ENCODE measurements at regions not wholly inside any gene's neighbourhood (a gene's known extent, or its start where the extent isn't known, plus 50 kb on each side); places are given as distances from the start of the nearest gene placed in this dataset.
"Not testable (repeated sequence)": the region's sequence is repeated elsewhere in the genome, so short reads cannot be mapped to it uniquely, and the experiment has no call there.

DNA sequence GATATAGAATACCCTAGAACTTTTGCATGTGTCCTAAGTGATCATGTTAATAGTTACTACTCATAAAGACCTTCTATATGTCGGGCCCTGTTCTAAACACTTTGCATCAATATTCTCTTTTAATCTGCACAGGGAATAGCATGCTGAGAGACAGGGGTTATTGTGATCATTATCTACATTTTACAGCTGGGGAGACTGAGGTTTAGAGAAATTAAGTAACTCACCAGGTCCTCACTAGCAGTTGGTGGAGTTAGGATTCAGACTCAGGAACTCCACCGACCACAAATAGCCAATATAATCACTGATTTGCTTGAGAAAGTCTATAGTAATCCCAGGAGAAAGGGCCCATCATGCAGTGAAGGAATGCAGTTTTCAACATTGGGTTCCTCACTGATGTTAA is 111.2 kb upstream of the ADO start:
- Histone ChIP-seq H3K4me1 (no peaks in the 10 kb centered on the region), H3K9me3 (ENCODE audit: control insufficient read depth, low read length) (no peaks in the 10 kb centered on the region), H3K4me3 (ENCODE audit: low read depth, low read length) (no peak overlapping the region), H3K4me2 (ENCODE audit: low read length) (no peak overlapping the region), H3K27me3 (ENCODE audit: control insufficient read depth, insufficient read depth, low read length) (no peaks in the 10 kb centered on the region), H3K27ac (no peak overlapping the region), H3K79me2 (no peaks in the 10 kb centered on the region), H3K9ac (no peak overlapping the region), H2AFZ (no peak overlapping the region), H3K36me3 (ENCODE audit: control insufficient read depth, insufficient read depth, low read length) (no peaks in the 10 kb centered on the region)
- TF ChIP-seq, protein P1, sequence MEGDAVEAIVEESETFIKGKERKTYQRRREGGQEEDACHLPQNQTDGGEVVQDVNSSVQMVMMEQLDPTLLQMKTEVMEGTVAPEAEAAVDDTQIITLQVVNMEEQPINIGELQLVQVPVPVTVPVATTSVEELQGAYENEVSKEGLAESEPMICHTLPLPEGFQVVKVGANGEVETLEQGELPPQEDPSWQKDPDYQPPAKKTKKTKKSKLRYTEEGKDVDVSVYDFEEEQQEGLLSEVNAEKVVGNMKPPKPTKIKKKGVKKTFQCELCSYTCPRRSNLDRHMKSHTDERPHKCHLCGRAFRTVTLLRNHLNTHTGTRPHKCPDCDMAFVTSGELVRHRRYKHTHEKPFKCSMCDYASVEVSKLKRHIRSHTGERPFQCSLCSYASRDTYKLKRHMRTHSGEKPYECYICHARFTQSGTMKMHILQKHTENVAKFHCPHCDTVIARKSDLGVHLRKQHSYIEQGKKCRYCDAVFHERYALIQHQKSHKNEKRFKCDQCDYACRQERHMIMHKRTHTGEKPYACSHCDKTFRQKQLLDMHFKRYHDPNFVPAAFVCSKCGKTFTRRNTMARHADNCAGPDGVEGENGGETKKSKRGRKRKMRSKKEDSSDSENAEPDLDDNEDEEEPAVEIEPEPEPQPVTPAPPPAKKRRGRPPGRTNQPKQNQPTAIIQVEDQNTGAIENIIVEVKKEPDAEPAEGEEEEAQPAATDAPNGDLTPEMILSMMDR (IDR thresholded peaks at IDR 0.05), result no peak

DNA sequence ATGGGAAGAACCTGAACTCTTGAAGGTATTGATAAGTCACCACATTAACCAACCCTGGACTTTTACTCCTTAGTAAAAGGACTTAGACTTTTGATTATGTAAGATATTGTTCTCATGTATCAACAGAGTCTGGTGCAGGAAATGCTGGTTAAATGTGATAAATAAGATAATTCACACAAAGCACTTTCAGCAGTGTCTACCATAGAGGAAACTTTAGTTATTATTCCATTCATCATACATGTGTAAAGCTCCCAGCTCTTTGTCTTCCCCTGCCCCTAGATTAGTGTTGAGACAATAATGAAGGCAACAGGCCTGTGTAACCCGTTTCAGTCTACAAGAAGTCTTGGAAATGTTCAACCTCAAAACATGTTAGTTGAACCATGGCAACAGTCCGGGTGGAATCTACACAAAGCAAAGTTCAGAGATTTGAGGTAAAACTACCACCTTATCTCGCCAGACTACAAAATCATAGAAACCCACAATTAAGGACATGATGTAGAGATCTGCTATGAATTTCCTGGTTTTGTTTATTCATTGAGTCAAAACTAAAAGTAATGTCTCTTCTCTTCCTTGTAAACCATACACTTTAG is 109.9 kb upstream of the ADO start:
- Histone ChIP-seq H3K27ac (no peak overlapping the region), H3K27me3 (ENCODE audit: control insufficient read depth, insufficient read depth, low read length) (no peaks in the 10 kb centered on the region)

DNA sequence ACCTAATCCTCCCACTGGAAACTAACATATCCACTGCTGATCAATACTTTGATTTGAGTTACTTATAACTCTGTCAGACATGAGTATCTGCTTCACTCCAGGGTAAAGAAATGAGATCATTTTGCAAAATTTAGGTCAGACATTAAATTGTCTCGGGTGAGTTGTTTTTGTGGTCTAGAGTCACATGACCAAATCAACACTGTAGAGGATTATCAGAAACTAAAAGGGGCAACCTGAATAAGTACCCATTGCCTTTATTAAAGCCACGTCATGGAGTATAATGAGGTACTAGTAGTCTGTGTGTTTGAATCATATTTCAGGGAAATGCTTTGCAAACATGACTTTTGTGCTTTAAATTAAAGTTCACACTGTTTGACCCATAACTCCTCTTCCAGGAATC is 107.7 kb upstream of the ADO start:
- Histone ChIP-seq H3K9me3 (ENCODE audit: control insufficient read depth, low read length) (no peaks in the 10 kb centered on the region), H3K79me2 (no peaks in the 10 kb centered on the region), H2AFZ (no peak overlapping the region), H3K36me3 (ENCODE audit: control insufficient read depth, insufficient read depth, low read length) (no peaks in the 10 kb centered on the region), H3K9ac (no peak overlapping the region), H3K4me2 (ENCODE audit: low read length) (no peak overlapping the region), H3K27me3 (ENCODE audit: control insufficient read depth, insufficient read depth, low read length) (no peaks in the 10 kb centered on the region), H3K4me1 (no peaks in the 10 kb centered on the region), H3K4me3 (ENCODE audit: low read depth, low read length) (no peak overlapping the region), H3K27ac (no peak overlapping the region)
- TF ChIP-seq, protein P1 (IDR thresholded peaks at IDR 0.05), result no peak

More for the DNA sequence above, 109.9 kb upstream of the ADO start:
- TF ChIP-seq, protein P1 (IDR thresholded peaks at IDR 0.05), result no peak
- H3K4me3 ChIP-seq (ENCODE audit: low read depth, low read length), result no peak overlapping the region
- no peaks in the 10 kb centered on the region for H3K79me2 ChIP-seq
- H3K4me2 ChIP-seq (ENCODE audit: low read length), result no peak overlapping the region
- H3K9me3 ChIP-seq (ENCODE audit: control insufficient read depth, low read length), result no peaks in the 10 kb centered on the region
- no peak overlapping the region for H3K9ac ChIP-seq
- no peaks in the 10 kb centered on the region for H3K36me3 ChIP-seq (ENCODE audit: control insufficient read depth, insufficient read depth, low read length)
- no peaks in the 10 kb centered on the region for H3K4me1 ChIP-seq
- H2AFZ ChIP-seq, result no peak overlapping the region

DNA sequence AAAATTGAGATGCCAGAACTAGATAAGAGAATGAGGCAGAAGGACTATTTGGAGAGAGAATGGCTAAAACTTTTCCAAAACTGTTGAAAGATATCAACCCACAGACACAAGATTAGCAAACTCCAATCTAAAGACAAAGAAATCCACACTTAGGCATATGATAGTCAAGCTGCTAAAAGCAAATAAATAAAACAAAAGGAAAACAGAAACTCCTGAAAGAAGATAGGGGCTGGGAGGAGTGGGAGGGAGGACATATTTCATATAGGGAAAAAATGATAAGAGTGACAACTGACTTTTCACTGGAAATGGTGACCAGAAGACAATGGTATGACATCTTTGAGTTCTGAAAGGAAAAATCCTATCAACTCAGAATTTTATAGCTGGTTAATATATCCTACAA is 105.4 kb upstream of the ADO start:
- Histone ChIP-seq H2AFZ (no peak overlapping the region), H3K4me3 (ENCODE audit: low read depth, low read length) (no peak overlapping the region), H3K9ac (no peak overlapping the region), H3K4me1 (no peaks in the 10 kb centered on the region), H3K36me3 (ENCODE audit: control insufficient read depth, insufficient read depth, low read length) (no peaks in the 10 kb centered on the region), H3K27me3 (ENCODE audit: control insufficient read depth, insufficient read depth, low read length) (no peaks in the 10 kb centered on the region), H3K27ac (no peak overlapping the region), H3K9me3 (ENCODE audit: control insufficient read depth, low read length) (no peaks in the 10 kb centered on the region), H3K4me2 (ENCODE audit: low read length) (no peak overlapping the region), H3K79me2 (no peaks in the 10 kb centered on the region)
- TF ChIP-seq, protein P1 (IDR thresholded peaks at IDR 0.05), result no peak

DNA sequence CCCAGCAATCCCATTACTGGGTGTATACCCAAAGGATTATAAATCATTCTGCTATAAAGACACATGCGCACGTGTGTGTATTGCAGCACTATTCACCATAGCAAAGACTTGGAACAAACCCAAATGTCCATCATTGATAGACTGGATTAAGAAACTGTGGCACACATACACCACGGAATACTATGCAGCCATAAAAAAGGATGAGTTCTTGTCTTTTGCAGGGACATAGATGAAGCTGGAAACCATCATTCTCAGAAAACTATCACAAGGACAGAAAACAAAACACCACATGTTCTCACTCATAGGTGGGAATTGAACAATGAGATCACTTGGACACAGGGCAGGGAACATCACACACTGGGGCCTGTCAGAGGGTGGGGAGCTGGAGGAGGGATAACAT is 100.4 kb upstream of the ADO start:
- H3K4me2 ChIP-seq (ENCODE audit: low read length); H3K36me3 ChIP-seq (ENCODE audit: control insufficient read depth, insufficient read depth, low read length); H2AFZ ChIP-seq: not testable (repeated sequence)

More for the DNA sequence above, 100.4 kb upstream of the ADO start:
- H3K79me2 ChIP-seq; H3K27me3 ChIP-seq (ENCODE audit: control insufficient read depth, insufficient read depth, low read length); H3K9me3 ChIP-seq (ENCODE audit: control insufficient read depth, low read length); H3K4me1 ChIP-seq; H3K27ac ChIP-seq; H3K4me3 ChIP-seq (ENCODE audit: low read depth, low read length); H3K9ac ChIP-seq: not testable (repeated sequence)
